Muscle layer of duodenum (tissue), 2 donors: ENCODE measurements at regions not wholly inside any gene's neighbourhood (a gene's known extent, or its start where the extent isn't known, plus 50 kb on each side); places are given as distances from the start of the nearest gene placed in this dataset.

Source experiments
- H3K27ac ChIP-seq: one replicate; pipeline ENCODE4 v1.7.0; 2013; ENCODE audit warnings: mild to moderate bottlenecking, low read length
- H3K27me3 ChIP-seq: one replicate; pipeline ENCODE4 v1.7.0; 2013; ENCODE audit warnings: low read depth, mild to moderate bottlenecking, control low read depth, low read length
- H3K36me3 ChIP-seq, 2 donors: one replicate each; pipeline ENCODE4 v1.7.0; 2013; ENCODE audit warnings: low read length in 2 of 2, control low read depth in 1 of 2, mild to moderate bottlenecking in 1 of 2; ENCODE audit not compliant: insufficient read depth in 2 of 2, control insufficient read depth in 1 of 2
- H3K4me1 ChIP-seq, 2 donors: one replicate each; pipeline ENCODE4 v1.7.0; 2013; ENCODE audit warnings: low read length in 2 of 2, mild to moderate bottlenecking in 2 of 2, control low read depth in 1 of 2, moderate library complexity in 1 of 2; ENCODE audit not compliant: insufficient read depth in 2 of 2, control insufficient read depth in 1 of 2
- H3K4me3 ChIP-seq, 2 donors: one replicate each; pipeline ENCODE4 v1.7.0; 2013; ENCODE audit warnings: low read length in 2 of 2, low read depth in 1 of 2, mild to moderate bottlenecking in 1 of 2
- H3K9me3 ChIP-seq, 2 donors: one replicate each; pipeline ENCODE4 v1.7.0; 2013; ENCODE audit warnings: low read length in 2 of 2, control low read depth in 1 of 2, mild to moderate bottlenecking in 1 of 2; ENCODE audit not compliant: control insufficient read depth in 1 of 2
- donor health status: healthy.

GRCh38 chr4:128373628-128374027, 86.0 kb upstream of the PGRMC2 start:
- no peak overlapping the region for H3K4me3 ChIP-seq
- H3K4me1 ChIP-seq: peaks cover 0 to 6% of the 10 kb centered on the region in 2 donors
- H3K9me3 ChIP-seq: no peaks in the 10 kb centered on the region
- H3K27ac ChIP-seq: no peak overlapping the region
- no peaks in the 10 kb centered on the region for H3K27me3 ChIP-seq
- H3K36me3 ChIP-seq: no peaks in the 10 kb centered on the region

GRCh38 chr4:128371876-128372275, 84.3 kb upstream of the PGRMC2 start:
- Histone ChIP-seq H3K27ac (peak overlapping the region; percentile 37), H3K36me3 (no peaks in the 10 kb centered on the region)

GRCh38 chr4:128371001-128371777, 83.6 kb upstream of the PGRMC2 start:
- peaks cover 0 to 6% of the 10 kb centered on the region in 2 donors for H3K4me1 ChIP-seq
- peak overlapping the region; percentile 37 for H3K27ac ChIP-seq
- no peaks in the 10 kb centered on the region for H3K27me3 ChIP-seq
- H3K36me3 ChIP-seq: no peaks in the 10 kb centered on the region
- no peak overlapping the region for H3K4me3 ChIP-seq
- H3K9me3 ChIP-seq: no peaks in the 10 kb centered on the region

More at GRCh38 chr4:128371876-128372275, 84.3 kb upstream of the PGRMC2 start:
- Histone ChIP-seq H3K9me3 (no peaks in the 10 kb centered on the region), H3K4me3 (no peak overlapping the region), H3K27me3 (no peaks in the 10 kb centered on the region), H3K4me1 (peaks cover 0 to 6% of the 10 kb centered on the region in 2 donors)

GRCh38 chr4:128366212-128366611, 78.6 kb upstream of the PGRMC2 start:
- H3K9me3 ChIP-seq: no peaks in the 10 kb centered on the region
- H3K4me1 ChIP-seq: peaks cover 0 to 5% of the 10 kb centered on the region in 2 donors
- no peaks in the 10 kb centered on the region for H3K36me3 ChIP-seq

GRCh38 chr4:128364565-128364964, 77.0 kb upstream of the PGRMC2 start:
- H3K36me3 ChIP-seq: no peaks in the 10 kb centered on the region
- H3K4me1 ChIP-seq: no peaks in the 10 kb centered on the region
- no peak overlapping the region for H3K4me3 ChIP-seq
- no peaks in the 10 kb centered on the region for H3K9me3 ChIP-seq
- H3K27ac ChIP-seq: no peak overlapping the region
- H3K27me3 ChIP-seq: no peaks in the 10 kb centered on the region

More at GRCh38 chr4:128366212-128366611, 78.6 kb upstream of the PGRMC2 start:
- Histone ChIP-seq H3K4me3 (no peak overlapping the region), H3K27ac (no peak overlapping the region), H3K27me3 (no peaks in the 10 kb centered on the region)

- no peak overlapping the region for H3K27ac ChIP-seq
- no peak overlapping the region for H3K4me3 ChIP-seq
- H3K36me3 ChIP-seq: no peaks in the 10 kb centered on the region
- H3K4me1 ChIP-seq: peaks cover 0 to 2% of the 10 kb centered on the region in 2 donors
- no peaks in the 10 kb centered on the region for H3K9me3 ChIP-seq
- H3K27me3 ChIP-seq: no peaks in the 10 kb centered on the region
These were observed 76.4 kb upstream of the PGRMC2 start for GRCh38 chr4:128363966-128364365.

GRCh38 chr4:128362760-128363159, 75.1 kb upstream of the PGRMC2 start:
- no peaks in the 10 kb centered on the region for H3K9me3 ChIP-seq
- H3K27me3 ChIP-seq: no peaks in the 10 kb centered on the region
- no peak overlapping the region for H3K27ac ChIP-seq
- H3K36me3 ChIP-seq: no peaks in the 10 kb centered on the region
- no peak overlapping the region for H3K4me3 ChIP-seq
- H3K4me1 ChIP-seq: peaks cover 0 to 8% of the 10 kb centered on the region in 2 donors

GRCh38 chr4:128359422-128359821, 71.8 kb upstream of the PGRMC2 start:
- no peaks in the 10 kb centered on the region for H3K27me3 ChIP-seq
- no peak overlapping the region for H3K4me3 ChIP-seq
- H3K4me1 ChIP-seq: peaks cover 0 to 8% of the 10 kb centered on the region in 2 donors
- H3K27ac ChIP-seq: no peak overlapping the region
- no peaks in the 10 kb centered on the region for H3K36me3 ChIP-seq
- no peaks in the 10 kb centered on the region for H3K9me3 ChIP-seq

- Histone ChIP-seq H3K4me3 (no peak overlapping the region), H3K27me3 (no peaks in the 10 kb centered on the region), H3K27ac (no peak overlapping the region)
These were observed 71.3 kb upstream of the PGRMC2 start for GRCh38 chr4:128358913-128359279.

GRCh38 chr4:128358231-128358912, 70.8 kb upstream of the PGRMC2 start:
- peaks cover 0 to 8% of the 10 kb centered on the region in 2 donors for H3K4me1 ChIP-seq
- no peak overlapping the region for H3K4me3 ChIP-seq
- no peaks in the 10 kb centered on the region for H3K36me3 ChIP-seq
- no peaks in the 10 kb centered on the region for H3K9me3 ChIP-seq
- no peaks in the 10 kb centered on the region for H3K27me3 ChIP-seq
- no peak overlapping the region for H3K27ac ChIP-seq

More at GRCh38 chr4:128358913-128359279, 71.3 kb upstream of the PGRMC2 start:
- Histone ChIP-seq H3K36me3 (no peaks in the 10 kb centered on the region), H3K9me3 (no peaks in the 10 kb centered on the region), H3K4me1 (peaks cover 0 to 8% of the 10 kb centered on the region in 2 donors)

GRCh38 chr4:128357286-128357685, 69.7 kb upstream of the PGRMC2 start:
- Histone ChIP-seq H3K4me1 (peaks cover 0 to 8% of the 10 kb centered on the region in 2 donors), H3K4me3 (no peak overlapping the region), H3K9me3 (no peaks in the 10 kb centered on the region), H3K36me3 (no peaks in the 10 kb centered on the region), H3K27ac (no peak overlapping the region), H3K27me3 (no peaks in the 10 kb centered on the region)
